HG03108 (cell line): ENCODE measurements at regions not wholly inside any gene's neighbourhood (a gene's known extent, or its start where the extent isn't known, plus 50 kb on each side); places are given as distances from the start of the nearest gene placed in this dataset.

ENCODE experiments used
- ATAC-seq: cut with Tn5 transposase; IDR thresholded peaks from one replicate; pipeline ENCODE4 v1.9.1; 2021; ENCODE audit warnings: moderate library complexity; ENCODE audit not compliant: unreplicated experiment

- no peak for ATAC-seq
These were observed 82.3 kb upstream of the EDNRA start for GRCh38 chr4:147398556-147398955.

- no peak for ATAC-seq
These were observed 80.2 kb upstream of the EDNRA start for GRCh38 chr4:147400721-147401120.

- no peak for ATAC-seq
These were observed 79.7 kb upstream of the EDNRA start for GRCh38 chr4:147401221-147401620.

- no peak for ATAC-seq
These were observed 73.4 kb upstream of the EDNRA start for GRCh38 chr4:147407261-147408045.

GRCh38 chr4:147408189-147408588, 72.7 kb upstream of the EDNRA start:
- no peak for ATAC-seq

- ATAC-seq = no peak
These were observed 71.5 kb upstream of the EDNRA start for GRCh38 chr4:147409350-147409749.

GRCh38 chr4:147418226-147418625, 62.7 kb upstream of the EDNRA start:
- ATAC-seq = no peak

GRCh38 chr4:147421456-147421855, 59.4 kb upstream of the EDNRA start:
- ATAC-seq = no peak

- ATAC-seq = no peak
These were observed 57.7 kb upstream of the EDNRA start for GRCh38 chr4:147423229-147423628.

GRCh38 chr4:147425019-147425418, 55.9 kb upstream of the EDNRA start:
- no peak for ATAC-seq

GRCh38 chr4:147428583-147428982, 52.3 kb upstream of the EDNRA start:
- ATAC-seq = no peak

GRCh38 chr4:147430111-147430510, 50.8 kb upstream of the EDNRA start:
- ATAC-seq = no peak
